ENCODE measurements at regions not wholly inside any gene's neighbourhood (a gene's known extent, or its start where the extent isn't known, plus 50 kb on each side); places are given as distances from the start of the nearest gene placed in this dataset.
"Not testable (repeated sequence)": the region's sequence is repeated elsewhere in the genome, so short reads cannot be mapped to it uniquely, and the experiment has no call there.

DNA sequence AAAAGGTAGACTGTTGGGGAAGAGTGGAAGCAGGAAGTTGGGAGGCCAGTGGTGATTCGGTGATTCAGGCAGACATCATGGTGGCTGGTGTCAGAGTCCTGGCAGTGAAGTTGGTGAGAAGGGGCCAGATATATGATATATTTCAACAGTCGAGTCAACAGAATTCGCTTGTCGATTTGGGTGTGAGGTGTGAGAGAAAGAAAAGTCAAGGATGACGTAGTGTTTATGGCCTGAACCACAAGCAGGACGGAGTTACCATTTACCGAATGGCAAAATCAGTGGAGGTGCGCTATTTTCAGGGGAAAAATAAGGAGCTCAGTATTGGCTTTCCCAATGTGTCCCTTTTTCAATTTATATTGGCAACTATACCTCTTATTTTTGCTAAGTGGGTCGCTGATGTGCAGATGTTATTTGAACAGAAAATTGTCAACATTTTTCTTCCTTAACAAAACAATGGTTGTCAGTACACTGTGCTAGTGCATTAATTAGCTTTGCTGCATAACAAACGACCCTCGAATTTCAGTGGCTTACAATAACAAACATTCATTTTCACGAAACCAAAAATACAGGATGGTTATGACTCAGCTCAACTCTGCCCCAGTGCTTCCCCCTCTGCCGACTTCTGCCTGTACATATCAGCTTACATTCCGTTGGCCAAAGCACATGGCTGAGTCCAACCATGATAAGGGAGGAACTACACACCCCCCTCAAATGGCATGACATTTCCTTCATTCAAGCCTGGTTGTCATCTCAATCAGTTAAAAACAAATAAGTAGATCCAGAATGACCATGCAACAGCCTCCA lies 255.0 kb upstream of the ZFP64 start:
- DNase-seq (ENCODE audit: low read depth in 1 of 2, low spot score in 1 of 2), result no peak

DNA sequence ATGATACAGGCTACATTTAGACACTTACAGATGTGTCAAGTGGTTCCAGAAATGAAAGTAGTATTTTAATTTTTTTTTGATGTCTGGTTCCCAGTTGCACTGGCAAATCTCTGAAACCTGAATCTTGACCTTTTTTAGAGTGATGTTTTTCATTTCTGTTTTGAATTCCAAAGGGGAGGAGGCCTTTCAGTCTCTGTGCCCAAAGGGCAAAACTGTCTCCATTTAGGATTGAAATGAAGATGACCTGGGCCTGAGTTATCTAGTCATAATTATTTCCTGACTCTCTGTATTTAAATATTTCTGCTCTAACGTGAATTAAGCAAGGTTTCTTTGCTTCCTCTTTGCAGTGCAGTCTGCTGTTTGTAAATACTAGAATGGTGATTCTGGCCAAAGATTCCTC lies 252.9 kb upstream of the ZFP64 start:
- DNase-seq (ENCODE audit: low read depth in 1 of 2, low spot score in 1 of 2), result no peak

DNA sequence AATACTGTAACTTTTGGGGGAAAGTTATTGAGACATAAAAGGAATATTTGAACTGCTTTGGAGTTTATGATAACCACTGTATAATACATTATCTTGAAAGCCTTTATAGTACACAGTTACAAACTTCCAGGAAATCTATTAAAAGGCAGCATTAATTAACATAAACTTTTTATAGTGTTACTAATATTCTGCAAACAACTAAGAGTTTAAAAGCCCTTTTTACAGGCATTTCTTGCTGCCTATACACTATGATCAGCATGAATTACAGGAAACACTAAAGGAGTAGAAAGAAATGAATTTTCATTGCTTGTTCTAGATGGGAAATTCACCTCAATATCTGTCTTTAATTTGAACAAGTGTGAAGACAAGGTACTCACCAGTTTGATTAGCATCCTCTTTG lies 252.3 kb upstream of the ZFP64 start:
- no peak for DNase-seq (ENCODE audit: low read depth in 1 of 2, low spot score in 1 of 2)

DNA sequence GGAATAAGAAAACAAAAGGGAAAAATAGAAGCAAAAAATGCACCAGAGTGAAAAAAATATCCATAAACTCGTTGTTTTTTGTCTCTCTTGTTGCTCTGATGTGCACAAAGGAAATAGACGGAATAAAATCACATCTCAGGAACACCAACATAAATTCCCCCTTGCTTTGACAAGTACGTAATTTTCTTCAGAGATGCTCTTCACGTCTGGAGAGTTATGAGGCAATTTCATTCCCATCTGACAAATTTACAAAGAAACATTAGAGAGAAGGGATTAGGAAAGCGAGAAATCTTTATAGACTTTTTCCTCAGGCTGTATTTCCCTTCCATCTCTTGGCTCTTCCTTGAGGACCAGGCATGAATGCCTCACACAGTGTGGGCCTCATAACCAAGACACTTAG lies 250.1 kb upstream of the ZFP64 start:
- no peak for DNase-seq (ENCODE audit: low read depth in 1 of 2, low spot score in 1 of 2)

- DNase-seq (ENCODE audit: low read depth in 1 of 2, low spot score in 1 of 2), result no peak
Measured at GRCh38 chr20:52439375-52439774, 247.8 kb upstream of the ZFP64 start.

DNA sequence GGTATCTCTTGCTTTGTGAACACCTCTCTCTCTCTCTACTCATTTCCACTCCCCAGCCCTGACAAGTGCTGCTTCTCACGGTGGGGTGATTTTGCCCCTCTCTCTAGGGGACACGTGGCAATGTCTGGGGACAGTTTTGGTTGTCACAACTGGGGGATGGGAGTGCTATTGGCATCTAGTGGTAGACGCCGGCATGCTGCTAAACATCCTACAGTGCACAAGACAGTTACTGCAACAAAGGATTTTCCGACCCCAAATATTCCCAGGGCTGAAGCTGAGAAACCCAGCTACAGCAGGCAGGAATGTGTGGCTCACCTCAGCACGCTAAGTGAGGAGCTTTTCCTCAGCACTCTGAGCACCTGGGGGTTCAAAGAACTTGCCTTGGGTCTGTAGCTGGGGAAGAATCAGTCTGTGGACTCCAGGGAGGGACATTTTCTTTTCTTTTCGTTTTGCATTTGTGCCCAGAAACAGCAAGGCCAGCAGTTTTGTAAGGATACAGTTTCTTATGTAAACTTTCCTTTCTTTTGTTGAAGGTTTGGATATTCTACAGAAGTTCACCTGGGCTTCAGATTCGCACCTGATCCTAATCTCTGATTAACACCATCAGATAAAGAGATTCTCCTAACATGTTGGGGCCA lies 246.9 kb upstream of the ZFP64 start:
- DNase-seq (ENCODE audit: low read depth in 1 of 2, low spot score in 1 of 2), result no peak

- DNase-seq (ENCODE audit: low read depth in 1 of 2, low spot score in 1 of 2), result no peak
Measured at GRCh38 chr20:52434453-52434852, 242.9 kb upstream of the ZFP64 start.

DNA sequence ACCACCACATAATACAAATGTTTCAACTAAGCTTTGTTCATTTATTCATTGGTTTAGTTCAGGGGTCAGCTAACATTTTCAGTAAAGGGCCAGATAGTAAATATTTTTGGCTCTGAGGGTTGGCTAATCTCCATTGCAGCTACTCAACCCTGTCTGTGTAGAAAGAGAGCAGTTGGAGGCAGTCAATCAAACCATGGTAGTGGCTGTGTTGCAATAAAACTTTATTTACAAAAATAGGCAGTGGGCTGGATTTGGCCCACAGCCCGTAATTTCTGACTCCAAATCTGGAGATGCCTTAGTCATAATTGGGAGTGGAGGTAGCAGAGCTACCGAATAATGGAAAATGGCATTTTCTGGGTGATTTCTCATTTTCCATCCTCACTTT lies 242.5 kb upstream of the ZFP64 start:
- DNase-seq (ENCODE audit: low read depth in 1 of 2, low spot score in 1 of 2), result no peak

- no peak for DNase-seq (ENCODE audit: low read depth in 1 of 2, low spot score in 1 of 2)
Measured at GRCh38 chr20:52433326-52434040, 241.9 kb upstream of the ZFP64 start.

DNA sequence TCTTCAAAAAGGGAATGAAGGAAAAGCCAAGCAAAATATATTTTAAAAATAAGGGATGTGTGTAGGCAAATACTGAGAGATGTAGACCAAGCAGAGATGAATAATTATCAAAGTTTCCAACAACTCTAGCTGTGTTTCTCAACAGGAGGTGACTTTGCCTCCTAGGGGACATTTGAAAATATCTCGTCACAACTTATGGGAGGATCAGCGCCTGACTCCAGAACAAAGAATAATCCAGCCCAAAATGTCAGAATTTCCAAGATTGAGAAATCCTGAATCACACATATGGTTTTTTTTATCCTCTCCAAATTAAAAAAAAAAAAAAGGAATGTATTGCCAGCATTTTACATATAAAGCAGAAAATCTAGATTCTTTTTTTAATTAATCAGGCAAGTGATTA lies 241.2 kb upstream of the ZFP64 start:
- DNase-seq (ENCODE audit: low read depth in 1 of 2, low spot score in 1 of 2), result no peak

GRCh38 chr20:52429029-52429428 lies 237.4 kb upstream of the ZFP64 start:
- no peak for DNase-seq (ENCODE audit: low read depth in 1 of 2, low spot score in 1 of 2)

DNA sequence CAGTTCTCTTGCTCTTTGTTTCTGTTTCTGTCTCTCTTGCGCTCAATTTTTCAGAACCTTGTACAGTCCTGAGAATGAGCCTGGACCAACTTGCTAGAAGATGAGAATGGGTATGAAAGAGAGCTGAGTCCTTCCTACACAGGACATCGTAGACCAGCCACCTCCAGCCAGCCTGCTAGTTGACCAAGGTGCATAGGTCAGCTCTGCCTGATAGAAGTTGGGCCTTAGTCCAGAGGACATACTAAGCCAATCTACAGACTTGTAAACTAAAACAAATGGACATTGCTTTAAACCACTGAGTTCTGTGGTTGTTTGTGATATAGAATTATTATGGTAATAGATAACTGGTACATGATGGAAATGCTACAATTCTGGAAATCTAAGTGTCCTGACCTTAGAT lies 236.4 kb upstream of the ZFP64 start:
- no peak for DNase-seq (ENCODE audit: low read depth in 1 of 2, low spot score in 1 of 2)

GRCh38 chr20:52426856-52427255 lies 235.3 kb upstream of the ZFP64 start:
- no peak for DNase-seq (ENCODE audit: low read depth in 1 of 2, low spot score in 1 of 2)

- no peak for DNase-seq (ENCODE audit: low read depth in 1 of 2, low spot score in 1 of 2)
Measured at GRCh38 chr20:52425701-52426100, 234.1 kb upstream of the ZFP64 start.

- DNase-seq (ENCODE audit: low read depth in 1 of 2, low spot score in 1 of 2), result no peak
Measured at GRCh38 chr20:52425253-52425652, 233.7 kb upstream of the ZFP64 start.

DNA sequence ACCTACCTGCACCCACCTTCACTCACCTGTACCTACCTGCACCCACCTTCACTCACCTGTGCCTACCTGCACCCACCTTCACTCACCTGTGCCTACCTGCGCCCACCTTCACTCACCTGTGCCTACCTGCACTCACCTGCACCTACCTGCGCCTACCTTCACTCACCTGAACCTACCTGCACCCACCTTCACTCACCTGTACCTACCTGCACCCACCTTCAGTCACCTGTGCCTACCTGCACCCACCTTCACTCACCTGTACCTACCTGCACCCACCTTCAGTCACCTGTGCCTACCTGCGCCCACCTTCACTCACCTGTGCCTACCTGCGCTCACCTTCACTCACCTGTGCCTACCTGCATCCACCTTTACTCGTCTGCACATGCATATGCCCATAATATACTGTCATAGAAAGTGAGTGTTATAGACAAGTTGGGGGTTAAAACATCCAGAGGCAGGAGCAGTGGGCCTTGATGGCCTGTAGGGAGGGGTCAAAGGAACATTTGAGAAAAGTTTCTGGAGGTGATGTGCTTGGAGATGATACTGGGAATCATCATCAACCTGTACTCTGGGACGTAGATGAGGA lies 232.9 kb upstream of the ZFP64 start:
- not testable (repeated sequence) for DNase-seq (ENCODE audit: low read depth in 1 of 2, low spot score in 1 of 2)

- not testable (repeated sequence) for DNase-seq (ENCODE audit: low read depth in 1 of 2, low spot score in 1 of 2)
Measured at GRCh38 chr20:52423536-52424140, 232.1 kb upstream of the ZFP64 start.

DNA sequence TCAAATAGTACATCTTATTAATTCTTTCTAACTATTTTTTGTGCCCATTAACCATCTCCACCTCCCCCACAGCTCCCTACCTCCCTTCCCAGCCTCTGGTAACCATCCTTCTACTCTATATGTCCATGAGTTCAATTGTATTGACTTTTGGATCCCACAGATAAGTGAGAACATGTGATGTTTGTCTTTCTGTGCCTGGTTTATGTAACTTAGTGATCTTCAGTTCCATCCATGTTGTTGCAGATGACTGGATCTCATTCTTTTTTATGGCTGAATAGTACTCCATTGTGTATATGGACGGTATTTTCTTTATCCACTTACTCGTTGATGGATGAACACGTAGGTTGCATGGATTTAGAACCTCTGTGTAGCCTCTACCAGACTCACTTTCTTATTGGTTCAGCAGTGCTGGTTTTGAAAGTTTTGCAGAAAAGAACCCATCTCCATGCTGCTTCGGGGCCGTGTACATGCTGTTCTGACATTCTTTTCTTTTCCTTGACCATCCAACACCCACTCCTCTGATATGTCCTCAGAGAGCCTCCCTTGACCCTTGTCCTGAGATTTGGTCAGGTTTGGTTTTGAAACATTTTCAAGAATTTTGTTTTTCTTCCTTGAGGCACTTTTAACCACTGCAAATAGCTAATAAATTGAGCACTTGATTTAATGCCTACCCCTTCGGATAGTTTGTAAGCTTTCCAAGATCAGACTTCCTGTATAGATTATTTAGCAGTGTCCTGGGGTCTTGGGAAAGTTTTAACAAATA lies 231.2 kb upstream of the ZFP64 start:
- DNase-seq (ENCODE audit: low read depth in 1 of 2, low spot score in 1 of 2), result no peak

- no peak for DNase-seq (ENCODE audit: low read depth in 1 of 2, low spot score in 1 of 2)
Measured at GRCh38 chr20:52420805-52421204, 229.2 kb upstream of the ZFP64 start.

DNA sequence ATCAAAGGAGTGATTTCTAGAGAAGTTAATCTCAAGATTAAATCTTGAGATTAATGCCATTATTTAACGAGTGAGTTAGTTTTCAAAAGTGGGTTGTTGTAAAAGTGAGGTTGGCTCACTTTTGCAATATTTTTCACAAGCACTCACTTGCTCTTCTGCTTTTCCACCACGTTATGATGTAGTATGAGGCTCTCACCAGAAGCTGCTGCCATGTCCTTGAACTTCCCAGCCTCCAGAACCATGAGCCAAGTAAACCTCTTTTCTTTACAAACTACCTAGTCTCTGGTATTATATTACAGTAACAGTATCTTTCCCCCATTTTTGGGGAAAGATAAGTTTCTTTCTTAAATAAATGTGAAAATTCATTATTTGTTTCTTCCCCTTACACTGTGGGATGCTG lies 227.6 kb upstream of the ZFP64 start:
- no peak for DNase-seq (ENCODE audit: low read depth in 1 of 2, low spot score in 1 of 2)

DNA sequence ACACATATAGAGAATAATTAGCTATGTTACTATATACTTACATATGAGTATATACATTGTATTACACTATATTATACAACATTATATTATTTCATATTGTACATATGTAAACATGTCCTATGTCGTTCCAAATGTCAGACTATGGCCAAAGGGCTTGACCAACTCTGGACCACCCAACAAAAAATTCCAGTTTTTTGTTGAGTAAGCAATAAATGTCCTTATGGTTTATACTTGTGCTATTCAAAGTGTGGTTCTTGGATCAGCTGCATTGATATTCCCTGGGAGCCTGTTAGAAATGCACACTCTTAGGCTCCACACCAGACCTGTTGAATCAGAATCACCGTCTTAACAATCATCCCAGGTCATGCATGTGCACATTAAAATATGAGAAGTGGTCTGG lies 225.4 kb upstream of the ZFP64 start:
- DNase-seq (ENCODE audit: low read depth in 1 of 2, low spot score in 1 of 2), result no peak
